Pulmonary artery endothelial cell (primary cell): ENCODE measurements at regions not wholly inside any gene's neighbourhood (a gene's known extent, or its start where the extent isn't known, plus 50 kb on each side); places are given as distances from the start of the nearest gene placed in this dataset.
"Not testable (repeated sequence)": the region's sequence is repeated elsewhere in the genome, so short reads cannot be mapped to it uniquely, and the experiment has no call there.

Experiments
- DNase-seq: peaks from one replicate; pipeline ENCODE4 v3.0.0-alpha.2; 2011; ENCODE audit warnings: low read depth, low spot score

DNA sequence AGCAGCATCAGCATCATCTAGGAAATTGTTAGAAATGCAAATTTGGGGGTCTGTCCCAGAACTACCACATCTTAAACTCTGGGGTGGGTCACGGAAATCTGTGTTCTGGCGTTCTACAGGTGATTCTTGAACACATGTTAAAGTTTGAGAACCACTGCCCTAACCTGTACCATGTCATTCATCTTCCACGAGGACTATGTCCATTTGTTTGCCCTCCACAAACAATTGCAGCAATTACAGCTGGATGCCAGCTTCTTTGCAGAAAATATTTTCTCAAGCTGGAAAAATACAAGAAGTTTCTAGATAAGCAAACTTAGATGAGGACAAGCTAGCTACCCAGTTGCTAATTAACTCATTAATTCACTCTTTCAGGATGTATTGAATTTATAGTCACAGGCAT lies 54.1 kb downstream of the MAFB start:
- DNase-seq, result no peak

- no peak for DNase-seq
Measured at GRCh38 chr20:40633123-40633850, 55.7 kb downstream of the MAFB start.

- no peak for DNase-seq
Measured at GRCh38 chr20:40632346-40632976, 56.6 kb downstream of the MAFB start.

- no peak for DNase-seq
Measured at GRCh38 chr20:40631119-40631631, 57.9 kb downstream of the MAFB start.

- no peak for DNase-seq
Measured at GRCh38 chr20:40630713-40631112, 58.3 kb downstream of the MAFB start.

- no peak for DNase-seq
Measured at GRCh38 chr20:40630099-40630498, 58.9 kb downstream of the MAFB start.

DNA sequence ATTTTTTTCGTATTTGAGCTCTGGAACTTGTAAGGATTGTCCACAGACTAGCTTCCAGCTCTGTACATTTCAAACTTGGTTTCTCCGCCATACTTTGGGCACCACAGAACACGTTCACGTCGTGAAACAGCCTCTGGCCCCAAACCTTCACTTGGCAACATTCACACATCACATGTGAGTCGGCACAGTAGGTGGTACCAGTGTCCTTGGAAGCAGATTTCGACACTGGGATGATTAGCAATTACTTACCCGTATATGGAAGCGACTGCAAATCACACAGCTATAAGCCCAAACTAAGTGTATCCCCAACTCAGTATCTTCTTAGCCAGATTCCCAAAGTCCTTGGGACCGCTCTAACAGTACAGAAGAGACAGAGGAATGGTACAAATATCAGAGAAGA lies 60.2 kb downstream of the MAFB start:
- no peak for DNase-seq

- not testable (repeated sequence) for DNase-seq
Measured at GRCh38 chr20:40619053-40619452, 70.0 kb downstream of the MAFB start.

DNA sequence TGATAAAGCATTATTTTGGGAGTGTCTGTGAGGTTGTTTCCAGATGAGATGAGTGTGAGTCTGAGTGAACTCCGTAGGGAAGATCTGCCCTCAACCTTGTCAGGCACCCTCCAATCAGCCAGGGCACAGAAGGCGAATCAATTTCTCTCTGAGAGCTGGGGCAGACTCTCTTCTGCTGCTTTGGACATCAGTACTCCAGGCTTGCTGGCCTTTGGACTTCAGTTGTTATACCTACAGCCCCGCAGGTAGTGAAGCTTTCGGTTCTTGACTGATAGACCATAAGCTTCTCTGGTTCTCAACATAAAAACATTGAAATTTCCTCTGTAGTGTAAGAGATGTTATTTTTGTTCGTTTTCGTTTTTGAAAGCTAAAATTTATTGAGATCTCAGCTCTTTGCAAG lies 71.4 kb downstream of the MAFB start:
- no peak for DNase-seq

GRCh38 chr20:40612837-40613236 lies 76.2 kb downstream of the MAFB start:
- no peak for DNase-seq

DNA sequence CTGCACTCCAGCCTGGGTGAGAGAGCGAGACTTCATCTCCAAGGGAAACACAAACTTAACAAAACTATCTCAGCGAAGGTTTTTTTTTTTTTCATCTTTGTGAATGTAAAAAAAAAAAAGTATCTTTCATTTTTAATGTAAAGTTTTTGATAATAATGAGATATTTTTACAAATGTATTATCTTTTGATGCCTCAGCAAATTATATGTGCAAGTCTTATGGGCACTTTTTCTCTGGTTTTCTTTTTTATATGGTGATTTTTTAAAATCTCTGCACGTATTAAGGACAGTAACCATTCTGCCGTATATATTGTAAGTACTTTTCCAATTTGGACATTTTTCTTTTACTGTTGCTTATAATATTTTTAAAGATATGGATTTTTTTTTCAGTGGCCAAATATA lies 76.8 kb downstream of the MAFB start:
- no peak for DNase-seq

DNA sequence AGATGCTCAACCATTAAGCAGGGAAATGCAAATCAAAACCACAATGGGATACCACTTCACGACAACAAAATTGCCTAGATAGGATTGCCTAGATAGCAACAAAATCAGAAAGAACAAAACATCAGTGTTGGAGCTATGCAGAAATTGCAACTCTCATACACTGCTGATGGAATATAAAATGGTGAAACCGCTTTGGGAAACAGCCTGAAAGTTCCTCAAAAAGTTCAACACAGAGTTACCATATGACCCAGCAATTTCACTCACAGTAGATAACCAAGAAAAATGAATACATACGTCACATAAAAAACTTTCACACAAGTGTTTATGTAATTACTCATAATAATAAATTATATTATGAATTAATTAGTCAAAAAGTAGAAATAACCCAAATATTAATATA lies 78.3 kb downstream of the MAFB start:
- no peak for DNase-seq

DNA sequence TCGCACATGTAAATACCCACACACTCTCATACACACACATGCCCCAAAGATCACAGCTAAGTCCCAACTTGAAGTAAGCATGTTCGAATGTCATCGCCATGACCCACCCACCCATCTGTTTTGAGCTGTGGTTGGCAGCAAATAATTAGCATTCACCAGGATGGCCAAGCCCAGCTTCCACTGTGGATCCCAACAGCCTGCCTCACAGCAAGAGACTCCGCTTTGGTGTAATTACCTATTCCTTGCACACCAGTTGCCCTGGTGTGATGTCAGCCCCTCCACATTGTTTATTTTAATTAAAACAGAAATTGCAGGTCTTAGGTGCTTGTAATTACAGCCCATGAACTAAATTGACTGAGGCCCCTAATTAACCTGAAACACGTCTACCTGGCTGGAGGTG lies 81.1 kb downstream of the MAFB start:
- no peak for DNase-seq

DNA sequence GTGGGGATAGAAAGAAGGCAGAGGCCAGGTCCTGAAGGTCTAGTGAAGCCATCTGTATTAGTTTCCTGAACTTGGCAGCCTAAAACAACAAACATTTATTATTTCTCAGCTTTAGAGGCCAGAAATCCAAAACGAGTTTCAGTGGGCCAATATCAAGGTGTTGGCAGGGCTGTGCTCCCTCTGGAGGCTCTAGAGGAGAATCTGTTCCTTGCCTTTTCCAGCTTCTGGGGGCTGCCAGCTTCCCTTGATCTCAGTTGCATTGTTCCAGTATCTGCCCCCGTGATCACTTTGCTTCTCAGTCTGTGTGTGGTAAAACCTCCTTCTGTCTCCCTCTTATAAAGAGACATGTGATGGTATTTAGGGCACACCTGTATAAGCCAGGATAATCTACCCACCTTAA lies 82.4 kb downstream of the MAFB start:
- no peak for DNase-seq

GRCh38 chr20:40606237-40606636 lies 82.8 kb downstream of the MAFB start:
- DNase-seq, result no peak

GRCh38 chr20:40604416-40604815 lies 84.6 kb downstream of the MAFB start:
- no peak for DNase-seq

DNA sequence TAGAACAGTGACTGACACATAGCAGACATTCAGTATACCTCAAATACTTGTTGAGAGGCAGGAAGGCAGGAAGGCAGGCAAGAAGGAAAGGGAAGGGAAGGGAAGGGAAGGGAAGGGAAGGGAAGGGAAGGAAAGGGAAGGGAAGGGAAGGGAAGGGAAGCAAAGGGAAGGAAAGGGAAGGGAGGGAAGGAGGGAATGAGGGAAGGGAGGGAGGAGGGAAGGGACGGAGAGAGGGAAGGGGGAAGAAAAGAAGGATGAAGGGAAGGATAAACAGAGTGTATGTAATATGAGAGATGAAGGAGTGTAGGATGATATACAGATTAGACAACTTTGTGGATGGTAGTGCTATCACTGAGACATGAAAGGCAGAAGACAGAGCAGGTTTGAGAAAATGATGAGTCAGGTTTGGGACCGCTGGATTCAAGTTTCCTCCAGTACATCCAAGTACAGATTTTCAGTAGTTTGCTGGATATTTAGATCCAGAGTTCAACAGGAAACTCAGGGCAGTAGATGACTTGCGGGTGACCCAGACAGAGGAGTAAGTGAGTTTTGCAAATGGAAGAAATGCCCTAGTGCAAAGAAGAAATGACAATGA lies 85.9 kb downstream of the MAFB start:
- DNase-seq, result no peak

DNA sequence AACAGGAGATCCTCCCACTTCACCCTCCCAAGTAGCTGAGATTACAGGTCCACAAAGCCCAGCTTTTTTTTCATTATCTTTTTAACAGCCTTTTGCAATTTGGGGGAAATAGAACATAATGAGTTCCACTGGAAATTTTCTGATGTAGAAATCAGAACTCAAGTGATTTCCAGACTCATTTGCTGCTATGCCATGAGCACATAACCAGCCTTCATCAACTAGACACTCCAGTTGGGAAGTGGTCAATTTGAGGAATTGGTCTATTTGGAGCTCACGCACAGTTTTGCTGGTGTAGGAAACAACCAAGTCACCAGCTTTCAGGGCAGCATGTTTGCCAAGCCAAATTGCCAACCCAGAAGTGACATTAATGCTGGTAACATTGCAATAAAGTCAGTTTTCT lies 86.7 kb downstream of the MAFB start:
- DNase-seq, result no peak

DNA sequence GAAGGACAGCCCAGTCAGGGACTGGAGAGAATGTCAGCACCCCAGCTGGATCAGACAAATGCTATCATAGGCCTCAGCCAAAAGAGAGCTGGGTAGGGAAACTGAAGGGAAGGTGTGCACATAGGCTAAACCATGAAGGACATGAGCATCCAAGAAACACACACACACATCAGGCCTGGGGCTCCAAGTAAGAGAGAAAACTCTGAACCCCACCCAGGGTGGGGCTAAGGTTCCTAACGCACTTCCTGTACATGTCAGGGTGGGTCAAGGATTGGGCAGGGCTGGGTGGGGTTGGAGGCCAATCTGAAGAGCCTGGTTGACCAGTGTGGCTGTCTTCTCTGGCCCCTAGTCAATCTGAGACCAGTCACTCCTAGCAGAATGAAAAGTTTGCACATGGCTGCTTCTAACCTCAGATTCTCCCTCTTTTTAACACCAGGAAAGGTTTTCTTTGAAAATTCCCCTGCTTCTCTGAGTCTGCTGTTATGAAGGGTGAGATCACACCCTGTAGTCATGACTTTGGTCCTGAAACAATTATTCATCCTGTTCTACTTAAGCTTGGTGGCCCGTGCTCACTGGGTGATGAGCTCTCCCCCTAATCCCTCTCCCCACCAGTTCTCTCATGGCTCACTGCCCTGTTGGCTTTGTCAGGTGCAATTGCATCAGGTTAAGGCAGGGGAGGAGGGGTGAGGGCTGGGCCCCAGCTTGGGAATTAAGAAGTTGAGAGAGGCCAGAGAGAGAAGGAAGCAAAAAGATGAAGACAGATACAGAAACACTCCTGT lies 88.4 kb downstream of the MAFB start:
- no peak for DNase-seq

DNA sequence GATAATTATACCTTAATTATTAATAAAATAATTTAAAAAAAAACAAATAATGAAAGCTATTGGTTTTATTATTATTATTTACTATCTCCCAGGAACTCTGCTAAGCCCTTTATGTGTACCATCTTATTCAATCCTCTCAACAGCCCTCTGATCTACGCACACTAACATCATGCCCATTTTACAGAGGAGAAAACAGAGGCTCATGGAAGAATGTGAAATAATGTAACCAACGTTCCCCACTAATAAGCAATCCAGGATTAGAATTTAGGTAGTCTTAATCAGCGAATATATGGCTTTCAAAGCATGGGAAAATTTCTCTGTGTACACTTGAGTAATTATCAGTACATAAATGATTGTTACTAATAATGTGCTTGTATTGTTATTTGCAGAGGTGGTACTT lies 89.0 kb downstream of the MAFB start:
- no peak for DNase-seq

DNA sequence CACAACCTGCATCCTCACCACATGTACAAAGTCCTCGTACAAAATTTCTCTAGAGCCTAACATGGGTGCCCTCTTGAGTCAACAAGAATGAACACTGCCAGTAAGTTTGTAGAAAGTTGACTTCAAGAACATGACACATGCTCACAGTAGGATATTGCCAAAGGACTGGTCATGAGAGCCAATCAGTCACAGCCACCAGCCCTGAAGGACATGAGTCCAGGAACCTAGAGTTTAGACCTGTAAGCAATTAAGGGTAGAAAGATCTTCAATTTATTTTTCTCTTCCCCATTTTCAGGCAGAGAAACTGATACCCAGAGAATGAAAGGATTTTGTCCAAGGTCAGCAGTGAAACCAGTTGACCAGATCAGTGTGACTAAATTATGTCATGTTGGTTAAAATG lies 96.1 kb downstream of the MAFB start:
- no peak for DNase-seq

DNA sequence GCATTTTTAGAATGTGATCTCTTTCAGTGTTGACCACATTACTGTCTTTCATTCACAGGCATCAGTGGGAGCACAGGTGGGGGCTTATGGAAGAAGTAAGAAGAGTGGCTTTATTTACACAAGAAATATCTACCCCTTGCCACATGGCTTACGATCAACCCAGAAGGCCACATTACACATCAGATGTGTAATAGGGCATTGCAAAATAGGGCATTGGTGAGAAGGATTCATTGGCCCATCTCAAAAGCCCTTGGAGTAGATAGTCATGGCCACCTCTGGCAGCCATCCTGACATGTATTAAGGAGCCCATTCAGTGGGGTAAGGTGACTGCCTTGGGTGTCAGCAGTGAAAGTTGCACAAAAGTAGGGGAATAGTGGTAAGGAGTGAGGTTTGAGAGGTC lies 97.5 kb downstream of the MAFB start:
- no peak for DNase-seq
